Mesodermal cell (in vitro differentiated cells): ENCODE measurements at regions not wholly inside any gene's neighbourhood (a gene's known extent, or its start where the extent isn't known, plus 50 kb on each side); places are given as distances from the start of the nearest gene placed in this dataset.

Experiments
- H3K27ac ChIP-seq: 2 replicates; pipeline ENCODE4 v1.7.0; 2013; ENCODE audit warnings: mild to moderate bottlenecking, low read depth, low read length, moderate library complexity; ENCODE audit not compliant: severe bottlenecking
- H3K36me3 ChIP-seq: 2 replicates; pipeline ENCODE4 v1.7.1; 2013; ENCODE audit warnings: mild to moderate bottlenecking, low read length, moderate library complexity; ENCODE audit not compliant: control insufficient read depth, insufficient read depth
- H3K4me1 ChIP-seq: one replicate; pipeline ENCODE4 v1.7.1; 2013; ENCODE audit warnings: mild to moderate bottlenecking, low read length; ENCODE audit not compliant: insufficient read depth, control insufficient read depth, poor library complexity, severe bottlenecking
- H3K4me3 ChIP-seq: 2 replicates; pipeline ENCODE4 v1.7.0; 2013; ENCODE audit warnings: low read length, control low read depth, mild to moderate bottlenecking; ENCODE audit not compliant: insufficient read depth, poor library complexity, severe bottlenecking; ENCODE audit errors: extremely low read depth
- H3K9me3 ChIP-seq: 2 replicates; pipeline ENCODE4 v1.7.1; 2013; ENCODE audit warnings: mild to moderate bottlenecking, low read length, moderate library complexity; ENCODE audit not compliant: control insufficient read depth
- WGBS, 2 experiments: methylation state at CpG; one replicate each; pipeline ENCODE4 v1.1.5; 2013; ENCODE audit warnings: missing lambda C conversion rate in 2 of 2; ENCODE audit not compliant: insufficient coverage in 2 of 2; 5-methylcytosine and 5-hydroxymethylcytosine counted together

DNA sequence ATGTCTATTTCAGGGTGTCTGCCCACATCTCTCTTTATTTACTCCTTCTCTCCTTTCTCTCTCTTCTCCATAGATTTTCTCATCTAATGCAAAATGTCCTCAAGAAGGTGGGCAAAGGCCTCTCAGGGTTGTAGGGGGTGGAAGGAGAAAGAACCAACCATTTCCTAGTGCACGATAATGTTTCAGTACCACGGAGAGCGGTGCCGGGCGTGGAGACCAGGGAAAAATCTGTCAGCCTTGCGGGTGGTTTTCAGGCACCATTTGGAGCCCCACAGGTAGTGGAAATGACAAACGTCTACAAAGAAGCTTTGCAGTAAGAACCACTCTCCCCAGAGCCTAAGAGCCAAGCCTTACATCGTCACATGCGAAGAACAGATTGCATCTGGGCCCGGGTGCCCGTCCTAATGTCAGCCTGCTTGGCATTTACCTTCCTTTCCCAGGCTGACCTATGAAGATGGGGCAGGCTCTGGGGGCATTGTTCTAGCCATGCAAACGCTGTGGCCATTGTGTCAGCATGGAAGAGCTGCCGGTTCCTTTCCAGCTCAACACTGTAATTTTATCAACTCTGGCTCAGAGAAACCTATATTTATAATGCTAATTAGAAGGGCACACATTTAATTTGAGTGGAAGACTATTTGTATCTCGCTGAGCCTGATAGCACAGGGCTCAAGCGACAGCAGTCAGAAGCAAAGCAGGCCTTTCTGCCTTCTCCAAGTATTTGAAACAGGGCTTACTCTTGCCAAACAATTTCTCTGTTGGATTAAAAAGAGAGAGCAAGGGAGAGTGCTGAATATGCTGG lies 430.1 kb upstream of the WWC1 start:
- WGBS, 2 experiments: 59 to 73% methylated on average over 9 to 14 of the region's 15 CpGs
- Histone ChIP-seq H3K36me3 (no peaks in the 10 kb centered on the region), H3K4me1 (no peaks in the 10 kb centered on the region), H3K27ac (no peak overlapping the region), H3K4me3 (no peak overlapping the region), H3K9me3 (no peaks in the 10 kb centered on the region)

GRCh38 chr5:167861928-167862426 lies 429.5 kb upstream of the WWC1 start:
- WGBS, 2 experiments: 97 to 100% methylated on average over 1 to 2 of the region's 2 CpGs
- no peaks in the 10 kb centered on the region for H3K9me3 ChIP-seq

GRCh38 chr5:167863883-167864282 lies 427.6 kb upstream of the WWC1 start:
- no peak overlapping the region for H3K27ac ChIP-seq
- H3K36me3 ChIP-seq: no peaks in the 10 kb centered on the region
- no peaks in the 10 kb centered on the region for H3K4me1 ChIP-seq
- H3K4me3 ChIP-seq: no peak overlapping the region
- WGBS, 2 experiments: 79% methylated on average over 2 of the region's 2 CpGs; no CpG with 5 or more reads in 1 of the 2 experiments
- no peaks in the 10 kb centered on the region for H3K9me3 ChIP-seq

More at GRCh38 chr5:167861928-167862426, 429.5 kb upstream of the WWC1 start:
- no peak overlapping the region for H3K4me3 ChIP-seq
- H3K27ac ChIP-seq: no peak overlapping the region
- H3K36me3 ChIP-seq: no peaks in the 10 kb centered on the region
- H3K4me1 ChIP-seq: no peaks in the 10 kb centered on the region

- Histone ChIP-seq H3K4me3 (no peak overlapping the region), H3K27ac (no peak overlapping the region)
- 70 to 96% methylated on average over 2 to 4 of the region's 6 CpGs for WGBS, 2 experiments
Measured at GRCh38 chr5:167864801-167865200, 426.6 kb upstream of the WWC1 start.

DNA sequence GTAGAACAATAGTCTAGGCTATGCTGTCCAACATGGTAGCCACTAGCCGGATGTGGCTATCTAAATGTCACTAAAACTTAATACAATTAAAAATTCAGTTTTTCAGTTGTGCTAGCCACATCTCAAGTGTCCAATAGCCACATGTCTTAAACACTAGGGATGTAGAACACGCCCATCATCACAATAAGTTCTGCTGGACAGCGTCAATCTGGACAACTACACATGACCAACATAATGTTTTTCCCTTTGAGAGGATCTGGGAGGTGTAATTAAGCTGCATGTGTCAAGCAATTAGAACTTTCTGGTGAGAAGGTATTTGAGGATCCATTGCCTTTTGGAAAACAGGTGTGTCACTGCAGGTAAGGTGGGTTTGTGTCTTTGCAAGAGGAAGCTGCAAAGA lies 424.6 kb upstream of the WWC1 start:
- Histone ChIP-seq H3K36me3 (no peaks in the 10 kb centered on the region), H3K4me1 (no peaks in the 10 kb centered on the region), H3K27ac (no peak overlapping the region), H3K4me3 (no peak overlapping the region), H3K9me3 (no peaks in the 10 kb centered on the region)
- whole genome bisulfite sequencing, 2 experiments: 80 to 100% methylated on average over 1 to 2 of the region's 3 CpGs

More at GRCh38 chr5:167864801-167865200, 426.6 kb upstream of the WWC1 start:
- Histone ChIP-seq H3K4me1 (no peaks in the 10 kb centered on the region), H3K9me3 (no peaks in the 10 kb centered on the region), H3K36me3 (no peaks in the 10 kb centered on the region)

DNA sequence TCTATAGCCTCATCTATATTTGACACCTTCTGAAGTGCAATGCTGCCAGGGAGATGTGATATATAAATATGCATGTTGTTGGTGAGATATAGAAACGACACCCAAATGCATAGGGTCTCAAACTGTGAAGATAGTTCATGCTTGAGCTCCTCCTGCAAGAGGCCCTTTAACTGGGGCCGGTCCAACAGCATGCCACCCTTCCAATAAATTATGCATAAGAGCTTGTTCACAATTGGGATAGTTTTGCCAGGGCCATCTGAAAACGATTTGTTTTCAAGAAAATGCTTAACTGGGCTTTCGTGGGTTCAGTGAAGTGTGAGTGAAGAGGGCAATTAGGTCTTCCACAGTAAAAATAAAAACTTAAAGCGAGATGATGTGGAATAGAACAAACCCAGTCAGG lies 424.2 kb upstream of the WWC1 start:
- no peak overlapping the region for H3K4me3 ChIP-seq
- H3K4me1 ChIP-seq: no peaks in the 10 kb centered on the region
- no peak overlapping the region for H3K27ac ChIP-seq
- 85 to 90% methylated on average over 3 to 4 of the region's 5 CpGs for WGBS, 2 experiments
- H3K36me3 ChIP-seq: no peaks in the 10 kb centered on the region
- H3K9me3 ChIP-seq: no peaks in the 10 kb centered on the region

DNA sequence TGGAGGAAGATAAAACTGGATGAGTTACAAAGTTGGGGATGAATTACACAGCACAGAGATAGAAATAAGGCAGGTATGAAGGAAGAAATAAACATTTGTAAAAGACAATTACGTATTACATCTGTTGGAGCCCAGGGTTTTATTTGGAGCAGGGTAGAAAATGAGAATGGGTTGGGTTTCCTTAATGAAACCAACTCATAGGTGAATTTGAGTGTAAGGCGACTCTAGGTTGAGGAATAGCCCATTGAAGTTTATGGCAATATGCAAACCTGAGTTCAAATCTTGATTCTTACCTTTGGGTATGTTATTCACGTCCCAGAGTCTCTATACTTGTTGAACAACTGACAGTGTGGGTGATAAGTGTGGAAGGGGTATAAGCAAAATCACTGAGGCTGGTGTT lies 422.3 kb upstream of the WWC1 start:
- Histone ChIP-seq H3K9me3 (no peaks in the 10 kb centered on the region), H3K27ac (no peak overlapping the region), H3K36me3 (no peaks in the 10 kb centered on the region), H3K4me3 (no peak overlapping the region), H3K4me1 (no peaks in the 10 kb centered on the region)
- 87 to 94% methylated on average over 2 of the region's 3 CpGs for WGBS, 2 experiments

DNA sequence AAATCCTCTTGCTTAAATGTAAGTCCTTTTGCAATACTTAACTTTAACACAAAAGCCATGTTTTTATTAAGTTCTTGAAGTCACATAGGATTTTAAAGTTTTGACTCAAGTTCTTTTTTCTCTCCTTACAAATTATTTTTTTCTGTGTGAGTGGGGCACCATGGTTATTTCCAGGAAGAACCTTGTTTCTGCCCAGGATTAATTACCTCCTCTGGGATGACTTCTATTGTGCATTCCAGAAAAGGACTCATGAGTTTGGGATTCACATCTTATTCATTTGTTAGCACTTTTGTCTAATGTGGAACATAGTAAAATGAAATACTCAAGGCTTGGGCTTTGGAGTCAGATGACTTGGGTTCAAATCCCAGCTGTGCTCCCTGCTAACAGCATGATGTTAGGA lies 421.4 kb upstream of the WWC1 start:
- Histone ChIP-seq H3K27ac (no peak overlapping the region), H3K9me3 (no peaks in the 10 kb centered on the region), H3K4me3 (no peak overlapping the region), H3K4me1 (no peaks in the 10 kb centered on the region), H3K36me3 (no peaks in the 10 kb centered on the region)

GRCh38 chr5:167871091-167871490 lies 420.4 kb upstream of the WWC1 start:
- no peaks in the 10 kb centered on the region for H3K9me3 ChIP-seq
- H3K36me3 ChIP-seq: no peaks in the 10 kb centered on the region
- 29 to 62% methylated on average over 1 of the region's 2 CpGs for WGBS, 2 experiments
- H3K4me1 ChIP-seq: no peaks in the 10 kb centered on the region
- H3K4me3 ChIP-seq: no peak overlapping the region
- no peak overlapping the region for H3K27ac ChIP-seq

GRCh38 chr5:167872791-167873190 lies 418.7 kb upstream of the WWC1 start:
- Histone ChIP-seq H3K27ac (no peak overlapping the region), H3K4me1 (no peaks in the 10 kb centered on the region), H3K9me3 (no peaks in the 10 kb centered on the region), H3K36me3 (no peaks in the 10 kb centered on the region), H3K4me3 (no peak overlapping the region)
- WGBS, 2 experiments: 100% methylated on average over 2 of the region's 2 CpGs; no CpG with 5 or more reads in 1 of the 2 experiments

DNA sequence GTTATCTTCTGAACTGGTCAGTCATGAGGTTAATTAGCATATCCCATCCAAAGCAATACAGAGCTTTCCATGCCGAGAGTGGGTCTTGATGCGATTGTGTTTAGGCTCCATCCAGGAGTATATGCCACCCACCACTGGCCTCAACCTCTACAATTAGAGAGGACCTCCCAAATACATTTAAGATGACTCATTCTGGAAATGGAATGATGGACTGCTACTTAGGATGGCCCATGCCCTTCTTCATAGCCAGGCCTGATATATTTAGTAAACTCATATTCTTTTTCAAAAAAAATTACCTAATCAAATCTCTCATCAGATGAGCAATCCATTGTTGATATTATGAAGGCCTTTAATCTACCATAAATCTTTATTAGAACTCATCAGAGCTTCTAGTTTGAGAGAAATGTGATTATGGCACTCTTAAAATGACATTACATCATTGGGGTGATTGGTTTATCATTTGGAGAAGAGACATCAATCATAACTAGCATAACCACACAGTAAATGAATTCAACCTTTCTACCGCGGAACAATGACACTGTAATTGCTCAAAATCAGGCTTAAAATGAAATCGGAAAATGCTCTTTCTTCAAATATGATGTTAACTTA lies 414.2 kb upstream of the WWC1 start:
- no CpG with 5 or more reads among the region's 5 CpGs for WGBS, 2 experiments
- Histone ChIP-seq H3K4me3 (no peak overlapping the region), H3K9me3 (no peaks in the 10 kb centered on the region), H3K4me1 (no peaks in the 10 kb centered on the region), H3K36me3 (no peaks in the 10 kb centered on the region), H3K27ac (no peak overlapping the region)
